Islet precursor cell (in vitro differentiated cells): ENCODE measurements at regions not wholly inside any gene's neighbourhood (a gene's known extent, or its start where the extent isn't known, plus 50 kb on each side); places are given as distances from the start of the nearest gene placed in this dataset.

ENCODE experiments used
- DNase-seq: peaks from one replicate; pipeline ENCODE4 v3.0.0-alpha.2; 2018

GRCh38 chr14:26932606-26933005, 334.8 kb upstream of the NOVA1 start:
- DNase-seq: no peak

GRCh38 chr14:26933431-26933830, 335.6 kb upstream of the NOVA1 start:
- DNase-seq: no peak

- no peak for DNase-seq
These were observed 336.3 kb upstream of the NOVA1 start for GRCh38 chr14:26934151-26934550.

GRCh38 chr14:26935733-26936132, 337.9 kb upstream of the NOVA1 start:
- no peak for DNase-seq

DNA sequence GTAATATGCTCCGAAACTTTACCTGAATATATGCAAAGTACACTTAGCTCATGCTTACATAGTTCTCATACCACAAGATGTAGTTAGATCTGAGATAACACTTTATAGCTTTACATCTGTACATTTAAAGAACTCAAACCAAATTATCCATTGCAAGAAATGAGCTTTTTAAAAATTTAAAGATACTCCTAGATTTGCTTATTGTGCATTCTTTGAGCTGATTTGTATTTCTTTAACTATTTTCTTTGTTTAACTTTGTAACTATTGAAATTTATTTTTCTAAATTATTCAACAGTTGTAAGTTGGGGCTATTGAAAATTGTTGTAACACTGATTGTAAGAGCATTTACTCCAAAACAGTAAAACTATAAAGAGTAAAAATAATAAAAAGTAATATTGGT, 340.2 kb upstream of the NOVA1 start:
- no peak for DNase-seq

DNA sequence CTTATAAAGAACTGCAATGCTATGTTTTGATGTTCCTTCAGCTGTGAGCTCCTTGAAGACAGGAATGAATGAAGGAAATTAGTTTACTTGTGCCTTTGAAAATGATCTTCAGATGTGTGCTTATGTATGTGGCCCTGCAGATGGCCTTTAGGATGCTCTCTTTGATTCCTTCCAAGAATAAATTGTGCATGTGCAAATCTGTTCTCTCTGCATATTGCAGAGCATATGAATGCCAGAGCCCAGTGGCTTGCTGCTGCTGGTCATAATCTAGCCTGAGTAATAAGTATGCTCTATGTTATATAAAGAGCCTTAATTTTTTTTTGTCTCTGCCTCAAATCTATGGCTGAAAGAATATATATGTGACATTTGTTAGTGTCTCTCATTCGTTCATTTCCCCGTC, 341.9 kb upstream of the NOVA1 start:
- no peak for DNase-seq

GRCh38 chr14:26941521-26941920, 343.7 kb upstream of the NOVA1 start:
- no peak for DNase-seq

DNA sequence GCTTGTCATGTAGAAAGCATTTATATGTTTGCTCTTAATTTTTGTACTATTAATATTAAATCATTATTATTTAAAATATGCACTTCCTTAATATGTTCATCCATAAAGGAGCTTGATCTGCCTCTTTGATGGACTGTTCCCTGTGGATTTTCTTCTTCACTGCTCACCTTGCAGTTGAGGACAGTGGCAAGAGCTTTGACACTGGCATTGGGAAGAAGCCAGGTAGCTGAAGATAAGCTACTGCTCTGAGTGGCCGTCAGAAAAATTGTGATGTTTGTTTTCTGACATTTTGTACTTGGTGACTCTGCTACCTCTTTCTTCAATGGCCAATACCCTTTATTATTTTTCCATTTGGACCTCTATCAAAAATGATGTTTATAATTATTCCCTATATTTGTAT, 349.4 kb upstream of the NOVA1 start:
- DNase-seq: no peak

- DNase-seq: no peak
These were observed 361.6 kb upstream of the NOVA1 start for GRCh38 chr14:26959437-26959836.

GRCh38 chr14:26959972-26960660, 362.3 kb upstream of the NOVA1 start:
- DNase-seq: peak; percentile 50

DNA sequence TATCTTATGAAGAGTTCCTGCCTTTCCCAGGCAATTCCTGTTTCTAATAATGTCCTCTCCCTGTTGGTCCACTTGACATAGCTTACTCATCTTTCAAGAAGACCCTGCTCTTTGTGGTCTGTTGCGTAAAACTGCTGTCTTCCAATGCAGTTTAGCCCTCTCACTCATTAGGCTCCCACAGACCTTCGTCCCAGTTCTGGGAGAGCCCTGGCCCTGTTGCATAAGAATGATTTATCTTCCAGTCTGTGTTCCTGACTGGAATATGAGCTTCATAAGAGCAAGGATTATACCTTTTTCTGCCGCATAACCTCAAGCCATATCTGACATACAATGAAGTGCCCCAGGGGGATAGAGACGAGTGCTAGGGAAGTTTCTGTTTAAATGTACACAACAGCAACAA, 365.9 kb upstream of the NOVA1 start:
- peak; percentile 65 for DNase-seq

- no peak for DNase-seq
These were observed 367.7 kb upstream of the NOVA1 start for GRCh38 chr14:26965490-26965889.

DNA sequence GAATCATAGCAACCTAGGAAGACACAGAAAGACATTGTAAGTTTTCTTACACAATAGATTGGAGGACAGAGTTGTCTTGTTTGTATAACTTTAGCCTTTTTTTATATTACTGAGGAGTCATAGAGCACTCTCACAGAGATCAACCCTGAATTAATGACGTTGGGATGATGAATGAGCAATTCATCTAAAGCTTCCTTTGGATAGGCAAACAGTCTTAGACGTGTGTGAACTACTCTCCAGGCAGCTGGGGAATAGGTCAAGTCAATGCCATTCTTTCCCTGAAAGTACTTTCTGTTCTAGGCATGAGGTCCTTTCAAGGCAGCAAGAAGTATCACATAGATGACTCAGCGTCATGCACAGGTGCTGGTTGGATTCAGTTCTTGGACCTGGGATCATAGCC, 369.1 kb upstream of the NOVA1 start:
- no peak for DNase-seq

DNA sequence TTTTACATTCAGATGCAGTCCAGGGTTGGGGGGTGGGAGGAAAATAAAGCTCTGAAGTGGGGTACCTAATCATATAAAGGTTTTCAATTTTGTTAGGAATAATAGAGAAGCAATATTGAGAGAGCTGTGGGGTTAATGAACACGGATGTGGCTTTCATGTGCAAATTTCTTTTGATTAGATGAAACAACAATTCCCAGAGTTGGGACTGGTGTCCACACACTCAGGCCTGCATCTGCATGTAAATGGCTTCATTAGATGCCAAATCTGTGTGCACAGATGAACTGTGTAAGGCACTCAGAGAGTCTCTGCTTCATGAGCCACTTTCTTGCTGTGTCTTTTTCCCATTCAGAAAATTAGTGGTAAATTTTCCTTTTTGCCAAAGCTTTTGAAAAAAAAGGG, 377.1 kb upstream of the NOVA1 start:
- no peak for DNase-seq

- DNase-seq: no peak
These were observed 384.2 kb upstream of the NOVA1 start for GRCh38 chr14:26982071-26982470.

GRCh38 chr14:26984311-26985177, 386.7 kb upstream of the NOVA1 start:
- DNase-seq: peak; percentile 64

- no peak for DNase-seq
These were observed 390.0 kb upstream of the NOVA1 start for GRCh38 chr14:26987744-26988363.

DNA sequence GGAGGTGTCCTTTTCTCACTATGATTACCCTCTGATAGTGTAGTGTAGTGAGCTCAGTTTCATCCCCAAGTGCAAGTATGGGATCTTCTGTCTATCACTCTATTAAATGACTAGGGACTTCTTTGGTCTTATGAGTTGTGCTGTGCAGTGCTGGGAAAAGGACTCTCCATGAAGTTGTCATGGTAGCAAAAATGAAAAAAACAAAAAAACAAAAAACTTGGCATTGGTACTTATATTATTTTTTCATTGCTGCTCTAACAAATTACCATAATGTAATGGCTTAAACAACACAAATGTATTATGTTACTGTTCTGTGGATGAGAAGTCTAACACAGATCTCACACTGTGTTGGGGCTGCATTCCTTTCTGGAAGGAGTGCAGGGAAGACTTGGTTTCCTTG, 393.1 kb upstream of the NOVA1 start:
- DNase-seq: no peak

DNA sequence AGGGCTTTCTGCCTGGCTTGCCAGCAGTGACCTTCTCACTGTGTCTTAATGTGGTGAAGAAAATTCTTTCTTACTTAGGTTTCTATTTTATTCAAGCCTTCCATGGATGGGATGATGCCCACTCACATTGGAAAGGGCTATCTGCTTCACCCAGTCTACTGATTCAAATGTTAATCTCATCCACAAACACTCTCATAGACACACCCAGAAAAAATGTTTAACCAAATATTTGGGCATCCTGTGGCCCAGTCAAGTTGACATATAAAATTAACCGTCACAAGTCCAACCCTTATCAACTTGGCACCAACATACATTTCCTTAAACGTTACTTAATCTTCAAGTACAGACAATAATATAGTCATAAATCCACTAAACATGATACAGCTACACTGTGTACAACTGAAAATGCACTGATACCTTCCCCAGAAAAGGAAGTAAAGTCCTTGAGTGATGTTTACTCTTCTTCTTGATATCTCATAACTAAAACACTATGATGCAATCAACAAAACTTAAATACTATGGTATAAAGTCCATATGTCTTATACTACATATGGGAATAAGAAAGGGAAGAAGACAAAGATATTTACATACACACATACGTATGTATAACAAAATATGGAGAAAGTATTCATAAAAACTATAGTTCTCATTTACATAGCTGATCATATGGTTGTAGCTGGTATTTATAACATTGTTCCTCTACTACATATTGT, 394.7 kb upstream of the NOVA1 start:
- DNase-seq: no peak

DNA sequence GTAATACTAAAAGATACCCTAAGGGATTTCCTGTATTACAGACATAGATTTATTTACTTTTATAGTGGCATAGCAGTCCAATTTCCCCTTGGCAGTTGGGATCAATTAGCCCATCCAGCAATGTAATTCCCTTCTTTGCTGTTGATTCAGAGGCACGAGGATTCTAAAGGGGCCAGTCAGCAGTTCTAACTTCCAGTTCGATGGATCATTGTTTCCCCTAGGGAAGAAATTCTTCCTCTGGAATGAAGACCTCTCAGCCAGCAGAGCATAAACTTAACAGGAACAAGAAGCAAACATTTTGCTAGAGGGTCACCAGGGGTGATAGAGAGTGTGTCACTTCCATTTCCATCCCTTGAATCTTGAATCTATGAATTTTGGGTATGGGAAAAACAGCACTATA, 395.7 kb upstream of the NOVA1 start:
- no peak for DNase-seq

- no peak for DNase-seq
These were observed 397.5 kb upstream of the NOVA1 start for GRCh38 chr14:26995301-26995700.

- no peak for DNase-seq
These were observed 398.4 kb upstream of the NOVA1 start for GRCh38 chr14:26996246-26996645.

GRCh38 chr14:27002179-27002578, 404.3 kb upstream of the NOVA1 start:
- no peak for DNase-seq
